Activated T-cell treated with anti-CD3 and anti-CD28 coated beads, Interleukin-2, amount 50 U/mL, for 72 hours (primary cell): ENCODE measurements at regions not wholly inside any gene's neighbourhood (a gene's known extent, or its start where the extent isn't known, plus 50 kb on each side); places are given as distances from the start of the nearest gene placed in this dataset.
"Not testable (repeated sequence)": the region's sequence is repeated elsewhere in the genome, so short reads cannot be mapped to it uniquely, and the experiment has no call there.

ENCODE experiments used
- ATAC-seq, 2 donors: fragments of 150-1000 bp; cut with Tn5 transposase; replicated peaks in 1 of 2; 2 replicates each; pipeline ENCODE4 v1.10.0; 2021; ENCODE audit warnings: moderate library complexity in 2 of 2, mild to moderate bottlenecking in 1 of 2
- DNase-seq, 2 donors: peaks; one replicate each; pipeline ENCODE4 v3.0.0; 2021 to 2022; ENCODE audit warnings: mixed read lengths in 1 of 2
- H3K27ac Mint-ChIP-seq: one replicate; pipeline ENCODE4 v1.8.0; 2022; ENCODE audit warnings: mild to moderate bottlenecking, moderate library complexity, mixed read lengths
- H3K27me3 Mint-ChIP-seq: one replicate; pipeline ENCODE4 v1.8.0; 2022; ENCODE audit warnings: low read depth, mixed read lengths
- H3K36me3 Mint-ChIP-seq, 2 donors: one replicate each; pipeline ENCODE4 v1.8.0; 2022; ENCODE audit warnings: mixed read lengths in 2 of 2, mild to moderate bottlenecking in 1 of 2; ENCODE audit not compliant: insufficient read depth in 2 of 2
- H3K4me1 Mint-ChIP-seq: one replicate; pipeline ENCODE4 v1.8.0; 2022; ENCODE audit warnings: low read depth, mixed read lengths
- H3K4me3 Mint-ChIP-seq, 2 donors: one replicate each; pipeline ENCODE4 v1.8.0; 2022; ENCODE audit warnings: mild to moderate bottlenecking in 2 of 2, mixed read lengths in 2 of 2, moderate library complexity in 2 of 2
- H3K9me3 Mint-ChIP-seq, 2 donors: one replicate each; pipeline ENCODE4 v1.8.0; 2022; ENCODE audit warnings: mixed read lengths in 2 of 2

DNA sequence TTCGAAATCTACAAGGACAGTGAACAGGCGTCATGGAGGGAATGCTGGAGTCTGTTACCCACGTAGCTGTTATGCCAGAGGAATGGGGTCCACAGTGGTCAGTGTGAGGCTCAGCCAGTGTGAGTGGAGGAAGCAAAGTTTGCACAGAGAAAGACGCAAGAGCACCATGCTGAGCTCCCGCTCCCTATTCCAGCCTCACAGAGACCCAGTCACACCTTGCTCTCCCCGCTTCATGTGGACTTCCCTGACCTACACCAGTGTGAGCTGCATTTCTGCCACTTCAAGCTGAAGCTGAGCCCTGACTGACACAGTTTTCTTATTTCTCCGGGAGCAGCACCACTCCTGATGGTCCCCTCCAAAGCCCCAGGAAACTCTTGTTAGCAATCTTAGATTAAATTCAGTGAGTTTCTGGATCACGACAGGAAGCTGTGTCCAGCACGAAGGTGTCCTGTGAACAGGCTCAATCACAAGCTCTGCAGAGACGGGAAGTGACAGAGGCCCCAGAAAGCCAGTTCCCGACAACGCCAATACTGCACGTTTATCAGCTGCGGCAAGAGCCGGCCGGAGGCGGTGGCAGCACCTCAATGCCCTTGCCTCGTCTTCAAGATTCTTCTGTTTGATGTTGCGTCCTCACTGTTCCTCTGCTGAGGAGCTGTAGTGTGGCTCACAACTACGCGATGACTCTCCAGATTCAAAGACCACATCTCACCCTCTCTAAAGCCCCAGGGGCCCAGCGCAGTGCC is 356.7 kb downstream of the ADGRD1 start:
- not testable (repeated sequence) for H3K9me3 Mint-ChIP-seq, ATAC-seq, DNase-seq, H3K4me3 Mint-ChIP-seq, H3K27ac Mint-ChIP-seq, H3K36me3 Mint-ChIP-seq
- peaks cover 31% of the 10 kb centered on the region for H3K27me3 Mint-ChIP-seq
- H3K4me1 Mint-ChIP-seq = peaks cover 12% of the 10 kb centered on the region

DNA sequence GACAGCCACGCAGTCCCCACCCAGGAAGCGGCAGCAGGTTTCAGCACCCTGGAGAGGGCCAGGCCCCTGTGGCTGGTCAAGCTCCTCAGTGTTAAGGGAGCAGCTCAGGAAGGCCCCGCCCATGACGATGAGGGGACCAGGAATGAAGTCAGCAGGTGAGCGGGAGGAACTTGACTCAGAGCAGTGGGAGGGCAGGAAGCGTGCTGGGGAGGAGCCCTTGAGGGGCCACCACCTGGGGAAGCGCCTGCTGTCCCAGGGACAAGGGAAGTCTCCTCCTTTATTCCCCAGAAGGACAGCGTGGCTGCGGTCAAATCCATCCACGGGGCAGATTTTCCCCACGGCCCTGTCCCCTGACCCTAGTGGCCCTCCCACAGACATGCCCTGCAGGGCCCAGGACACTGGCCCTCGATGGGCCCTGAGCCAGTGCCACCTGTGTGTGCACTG is 357.6 kb downstream of the ADGRD1 start:
- Mint-ChIP-seq H3K27me3 (peaks cover 31% of the 10 kb centered on the region), H3K4me1 (peaks cover 12% of the 10 kb centered on the region)
- H3K36me3 Mint-ChIP-seq, H3K27ac Mint-ChIP-seq, H3K4me3 Mint-ChIP-seq, H3K9me3 Mint-ChIP-seq: not testable (repeated sequence)
- DNase-seq (peak in 1 of 2 donors; percentile 35), ATAC-seq (peak; percentile 49 to 75)

DNA sequence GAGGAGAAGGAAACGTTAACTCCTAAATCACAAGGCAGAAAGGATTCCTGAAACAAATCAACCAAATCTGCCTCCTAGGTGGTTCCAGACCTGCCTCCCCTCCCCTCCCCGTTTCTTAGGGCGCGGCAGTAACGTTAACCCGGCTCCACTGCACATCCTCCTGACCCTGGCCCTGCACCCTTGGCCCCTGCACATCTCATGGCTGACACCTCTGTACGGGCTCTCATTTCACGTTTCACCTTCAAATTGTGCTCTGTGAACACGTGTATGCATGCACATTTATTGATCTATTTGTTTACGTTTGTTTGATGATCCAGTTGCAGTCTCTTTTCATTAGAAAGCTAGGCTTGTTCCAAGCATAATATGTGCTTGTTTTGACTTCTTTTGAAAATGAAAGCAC is 358.1 kb downstream of the ADGRD1 start:
- Mint-ChIP-seq H3K36me3 (no peaks in the 10 kb centered on the region), H3K9me3 (peaks cover 4 to 5% of the 10 kb centered on the region in 2 donors), H3K27ac (no peak overlapping the region), H3K27me3 (peaks cover 31% of the 10 kb centered on the region), H3K4me1 (peaks cover 12% of the 10 kb centered on the region), H3K4me3 (peak overlapping the region; percentile 2 to 41)
- DNase-seq (no peak), ATAC-seq (peak in 1 of 2 donors; percentile 32)

DNA sequence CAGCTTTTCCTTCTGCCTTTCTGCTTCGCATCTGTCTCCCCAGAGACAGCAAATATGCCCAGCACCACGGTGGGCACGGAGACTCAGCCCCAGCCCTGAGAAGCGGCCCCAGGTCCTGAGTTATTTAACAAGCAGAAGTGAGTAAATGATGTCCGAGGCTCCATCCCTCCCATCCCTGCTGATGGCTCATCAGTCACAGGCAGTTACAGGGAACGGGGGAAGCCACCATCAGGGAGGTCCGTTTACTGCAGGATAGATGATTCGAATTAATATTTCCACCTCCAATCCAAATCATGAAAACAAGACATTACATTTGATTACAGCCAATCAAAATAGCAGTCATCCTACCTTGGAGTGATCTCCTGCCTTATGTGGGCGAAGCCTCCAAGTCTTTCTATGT is 358.7 kb downstream of the ADGRD1 start:
- DNase-seq, H3K27ac Mint-ChIP-seq, ATAC-seq, H3K36me3 Mint-ChIP-seq, H3K9me3 Mint-ChIP-seq: not testable (repeated sequence)
- Mint-ChIP-seq H3K27me3 (peaks cover 31% of the 10 kb centered on the region), H3K4me1 (peaks cover 12% of the 10 kb centered on the region), H3K4me3 (peak overlapping the region in 1 of 2 donors; percentile 41)

DNA sequence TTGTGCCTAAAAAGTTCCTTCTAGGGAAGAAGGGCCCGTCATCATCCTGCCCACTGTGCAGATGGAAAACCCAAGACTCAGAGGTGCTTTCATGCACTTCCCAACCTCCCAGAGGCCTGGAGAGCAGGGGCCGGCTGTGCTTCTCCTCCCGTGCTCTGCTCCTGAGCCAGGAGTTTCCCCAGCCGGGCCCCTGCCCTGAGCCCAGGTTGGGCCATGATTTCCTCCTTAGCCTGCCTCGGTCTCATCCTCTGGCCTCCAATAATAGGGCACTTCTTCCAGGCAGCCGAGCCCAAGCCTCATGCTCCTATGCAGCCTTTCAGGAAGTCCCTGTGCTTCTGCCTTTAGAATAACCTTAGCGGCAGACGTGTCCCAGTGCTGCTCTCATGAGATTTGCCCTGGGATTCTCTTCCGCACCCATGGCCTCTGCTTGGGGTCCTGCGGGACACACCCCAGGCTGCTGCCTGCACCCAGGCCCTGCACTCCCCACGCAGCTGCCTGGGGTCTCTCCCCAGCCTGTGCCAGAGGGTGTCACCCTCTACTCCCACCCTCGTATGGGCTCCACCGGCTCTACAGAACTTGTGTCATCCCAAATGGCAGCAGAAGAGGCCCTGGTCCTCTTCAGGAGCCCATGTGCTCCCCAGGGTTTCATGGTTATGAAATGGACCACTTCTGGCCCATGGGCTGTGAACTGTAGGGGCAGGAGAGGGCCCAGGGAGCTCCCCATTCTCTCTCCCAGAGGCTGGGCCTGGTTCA is 359.3 kb downstream of the ADGRD1 start:
- DNase-seq = no peak
- Mint-ChIP-seq H3K36me3 (peaks cover 2% of the 10 kb centered on the region in 2 donors), H3K9me3 (peaks cover 8 to 9% of the 10 kb centered on the region in 2 donors), H3K4me1 (peaks cover 12% of the 10 kb centered on the region), H3K27ac (no peak overlapping the region), H3K27me3 (peaks cover 36% of the 10 kb centered on the region), H3K4me3 (no peak overlapping the region)
- ATAC-seq = no peak

DNA sequence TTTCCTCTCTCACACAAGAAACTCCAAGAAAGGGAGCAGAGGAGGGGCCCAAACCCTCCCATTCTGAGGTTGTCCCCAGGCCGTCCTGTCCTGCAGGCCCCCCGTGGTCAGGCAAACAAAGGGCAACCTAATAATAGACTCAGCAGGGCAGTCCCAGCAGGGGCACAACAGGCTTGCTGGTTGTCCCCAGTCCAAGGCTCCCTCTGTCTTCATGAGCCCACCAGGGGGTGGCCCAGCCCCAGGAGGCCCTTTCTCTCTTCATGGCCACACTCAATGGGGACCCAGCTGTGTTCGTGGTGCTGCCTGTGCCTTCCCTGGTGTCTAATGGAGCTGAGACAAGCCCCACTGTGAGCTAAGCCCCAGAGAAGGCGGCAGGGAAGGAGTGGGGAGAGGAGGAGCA is 359.9 kb downstream of the ADGRD1 start:
- Mint-ChIP-seq H3K9me3 (peaks cover 11 to 13% of the 10 kb centered on the region in 2 donors), H3K4me3 (no peak overlapping the region), H3K36me3 (peaks cover 4 to 5% of the 10 kb centered on the region in 2 donors), H3K27ac (no peak overlapping the region), H3K4me1 (peaks cover 12% of the 10 kb centered on the region), H3K27me3 (peaks cover 37% of the 10 kb centered on the region)
- ATAC-seq (no peak), DNase-seq (no peak)

DNA sequence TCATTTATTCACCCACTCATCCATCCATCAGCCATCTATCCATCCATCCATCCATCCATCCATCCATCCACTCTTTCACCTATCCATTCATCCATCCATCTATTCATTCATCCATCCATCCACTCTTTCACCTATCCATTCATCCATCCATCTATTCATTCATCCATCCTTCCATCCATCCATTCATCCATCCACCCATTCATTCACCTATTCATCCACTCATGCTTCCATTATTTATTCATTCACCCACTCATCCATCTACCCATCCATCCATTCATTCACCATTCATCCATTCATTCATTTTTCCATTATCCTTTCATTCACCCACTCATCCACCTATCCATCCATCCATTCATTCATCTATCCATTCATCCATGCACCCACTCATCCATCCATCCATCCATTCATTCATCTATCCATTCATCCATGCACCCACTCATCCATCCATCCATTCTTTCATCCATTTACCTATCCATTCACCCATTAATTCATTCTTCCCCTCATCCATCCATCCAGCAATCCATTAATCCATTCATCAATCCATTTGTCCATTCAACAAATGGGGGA is 360.9 kb downstream of the ADGRD1 start:
- Mint-ChIP-seq H3K4me1 (peaks cover 12% of the 10 kb centered on the region), H3K27ac (no peak overlapping the region), H3K4me3 (no peak overlapping the region), H3K9me3 (peaks cover 11 to 14% of the 10 kb centered on the region in 2 donors), H3K27me3 (peaks cover 37% of the 10 kb centered on the region), H3K36me3 (peaks cover 4 to 5% of the 10 kb centered on the region in 2 donors)
- DNase-seq = no peak
- ATAC-seq = no peak

DNA sequence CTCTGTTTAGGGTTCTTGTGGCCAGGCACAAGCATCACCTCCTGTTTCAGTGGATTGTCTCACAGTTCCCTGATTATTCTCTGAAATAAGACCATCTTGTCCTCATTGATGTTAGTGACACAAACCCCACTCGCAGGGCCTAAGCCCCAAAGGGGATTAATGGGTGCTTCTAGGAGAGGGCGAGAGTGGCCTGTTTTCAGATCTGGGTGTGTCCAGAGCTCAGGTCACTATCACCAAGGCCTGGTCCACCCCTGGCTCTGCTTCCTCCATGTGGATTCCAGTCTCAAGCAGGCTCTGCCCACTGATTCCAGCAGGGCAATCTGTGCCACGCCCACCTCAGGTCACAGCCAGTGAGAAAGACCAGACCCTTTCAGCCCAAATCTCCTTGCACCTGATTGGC is 361.9 kb downstream of the ADGRD1 start:
- no peak for ATAC-seq
- H3K4me3 Mint-ChIP-seq = no peak overlapping the region
- no peak for DNase-seq
- H3K4me1 Mint-ChIP-seq = peaks cover 12% of the 10 kb centered on the region
- H3K9me3 Mint-ChIP-seq = peaks cover 11 to 14% of the 10 kb centered on the region in 2 donors
- peaks cover 5 to 6% of the 10 kb centered on the region in 2 donors for H3K36me3 Mint-ChIP-seq
- peaks cover 29% of the 10 kb centered on the region for H3K27me3 Mint-ChIP-seq
- H3K27ac Mint-ChIP-seq = no peak overlapping the region

DNA sequence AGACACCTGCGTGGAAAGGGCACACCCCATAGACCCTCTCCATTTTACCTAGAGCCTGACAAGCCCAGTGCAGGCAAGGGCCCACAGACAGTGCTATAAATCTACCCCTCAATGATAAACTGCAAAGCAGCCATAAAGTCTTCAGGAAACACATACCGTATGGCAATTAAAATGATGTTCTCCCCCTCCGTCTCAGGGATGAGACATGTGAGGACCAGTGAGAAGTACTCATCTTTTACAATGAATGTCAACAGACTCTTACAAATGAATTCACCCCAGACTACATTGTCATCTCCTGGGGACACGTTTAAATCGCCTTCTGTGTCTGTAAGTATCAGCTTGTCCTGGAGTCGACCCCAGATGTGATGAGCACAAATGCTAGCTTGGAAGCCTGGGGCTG is 362.7 kb downstream of the ADGRD1 start:
- Mint-ChIP-seq H3K4me1 (peaks cover 10% of the 10 kb centered on the region), H3K9me3 (peaks cover 13 to 16% of the 10 kb centered on the region in 2 donors), H3K4me3 (no peak overlapping the region), H3K27me3 (peaks cover 27% of the 10 kb centered on the region), H3K27ac (no peak overlapping the region), H3K36me3 (peaks cover 7% of the 10 kb centered on the region in 2 donors)
- ATAC-seq = no peak
- DNase-seq = no peak

DNA sequence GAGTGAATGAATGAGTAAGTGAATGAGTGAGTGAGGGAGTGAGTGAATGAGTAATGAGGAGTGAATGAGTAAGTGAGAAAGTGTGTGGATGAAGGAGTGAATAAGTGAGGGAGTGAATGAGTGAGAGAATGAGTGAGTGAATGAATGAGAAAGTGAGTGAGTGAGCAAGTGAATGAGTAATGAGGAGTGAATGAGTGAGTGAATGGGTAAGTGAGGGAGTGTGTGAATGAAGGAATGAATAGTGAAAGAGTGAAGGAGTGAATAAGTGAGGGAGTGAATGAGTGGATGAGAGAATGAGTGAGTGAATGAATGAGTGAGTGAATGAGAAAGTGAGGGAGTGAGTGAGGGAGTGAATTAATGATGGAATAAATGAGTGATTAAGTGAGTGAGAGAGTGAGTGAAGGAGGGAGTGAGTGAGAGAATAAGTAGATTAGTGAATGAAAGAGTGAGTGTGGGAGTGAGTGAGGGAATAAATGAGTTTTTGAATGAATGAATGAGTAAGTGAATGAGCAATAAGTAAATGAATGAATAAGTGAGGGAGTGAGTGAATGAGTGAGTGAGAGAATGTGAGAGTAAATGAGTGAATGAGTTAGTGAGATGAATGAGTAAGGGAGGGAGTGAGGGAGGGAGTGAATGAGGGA is 364.5 kb downstream of the ADGRD1 start:
- Mint-ChIP-seq H3K4me3 (no peak overlapping the region), H3K9me3 (peaks cover 13 to 16% of the 10 kb centered on the region in 2 donors), H3K27me3 (peaks cover 19% of the 10 kb centered on the region), H3K36me3 (peaks cover 7 to 8% of the 10 kb centered on the region in 2 donors), H3K27ac (no peak overlapping the region), H3K4me1 (no peaks in the 10 kb centered on the region)
- ATAC-seq (no peak), DNase-seq (no peak)

DNA sequence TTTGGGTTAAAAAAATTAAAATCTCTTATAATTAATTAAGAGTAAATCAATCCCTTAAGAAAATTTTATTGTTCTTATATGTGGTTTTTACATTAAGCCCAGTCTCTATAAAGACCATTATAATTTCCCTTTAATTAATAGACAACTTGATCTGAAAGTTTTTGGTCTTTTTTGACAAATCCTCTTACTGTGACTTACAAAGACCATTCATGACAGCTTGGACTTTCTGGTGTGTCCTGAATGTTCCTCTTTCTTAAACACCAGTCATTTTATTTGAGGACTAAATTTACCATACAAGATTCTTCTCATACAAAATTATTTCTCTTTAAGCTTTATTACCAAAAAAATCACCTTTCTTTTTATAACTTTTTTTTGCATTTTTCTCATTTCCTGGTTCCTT is 368.3 kb downstream of the ADGRD1 start:
- ATAC-seq = no peak
- Mint-ChIP-seq H3K27ac (no peak overlapping the region), H3K4me3 (no peak overlapping the region), H3K4me1 (no peaks in the 10 kb centered on the region), H3K27me3 (peaks cover 14% of the 10 kb centered on the region), H3K36me3 (peaks cover 7 to 9% of the 10 kb centered on the region in 2 donors), H3K9me3 (peaks cover 9 to 11% of the 10 kb centered on the region in 2 donors)
- no peak for DNase-seq

DNA sequence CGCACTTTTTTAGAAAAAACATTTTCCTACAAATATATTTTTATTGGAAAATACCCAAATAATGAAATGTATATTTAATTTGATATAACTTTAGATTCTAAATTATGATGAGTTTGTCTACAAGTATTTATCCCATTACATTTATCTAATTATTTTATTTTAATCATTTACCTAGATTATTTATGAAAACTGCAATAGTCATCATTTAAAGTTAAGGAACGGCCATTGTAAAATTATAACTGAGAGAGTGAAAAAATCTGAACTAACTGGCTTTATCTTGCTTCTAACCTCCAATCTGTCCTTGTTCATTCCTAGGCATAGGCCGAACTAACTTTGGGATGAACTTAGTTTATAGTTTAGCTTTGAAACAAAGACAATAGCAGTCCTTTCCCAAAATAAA is 368.8 kb downstream of the ADGRD1 start:
- not testable (repeated sequence) for DNase-seq, H3K4me3 Mint-ChIP-seq, H3K4me1 Mint-ChIP-seq

DNA sequence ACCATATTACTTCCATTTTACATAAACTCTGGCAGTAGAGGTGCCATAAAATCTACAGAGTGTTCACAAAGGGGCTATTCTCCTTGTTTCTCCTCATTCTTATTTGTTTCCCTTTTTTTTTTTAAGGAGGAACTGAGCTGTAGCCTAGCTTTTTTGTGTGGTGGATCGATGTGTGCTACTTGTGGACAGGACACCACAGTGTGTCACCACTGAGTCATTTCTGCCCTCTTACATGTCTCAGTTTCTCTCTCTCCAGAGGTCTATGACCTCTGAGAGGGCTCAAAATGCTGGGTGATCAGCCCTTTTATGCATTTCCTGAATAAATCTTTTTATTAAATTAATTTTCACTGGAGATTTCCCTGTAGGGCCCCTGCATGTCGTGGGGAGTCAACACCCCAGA is 370.2 kb downstream of the ADGRD1 start:
- peaks cover 9% of the 10 kb centered on the region for H3K27me3 Mint-ChIP-seq
- H3K4me3 Mint-ChIP-seq = no peak overlapping the region
- H3K27ac Mint-ChIP-seq = no peak overlapping the region
- H3K36me3 Mint-ChIP-seq = peaks cover 2 to 5% of the 10 kb centered on the region in 2 donors
- ATAC-seq = no peak
- H3K9me3 Mint-ChIP-seq = peaks cover 2% of the 10 kb centered on the region in 2 donors
- H3K4me1 Mint-ChIP-seq = no peaks in the 10 kb centered on the region
- peak in 1 of 2 donors; percentile 6 for DNase-seq

More for the DNA sequence above, 368.8 kb downstream of the ADGRD1 start:
- ATAC-seq, H3K36me3 Mint-ChIP-seq, H3K27ac Mint-ChIP-seq: not testable (repeated sequence)
- Mint-ChIP-seq H3K27me3 (peaks cover 16% of the 10 kb centered on the region), H3K9me3 (peaks cover 9 to 11% of the 10 kb centered on the region in 2 donors)
